ENCODE measurements at regions not wholly inside any gene's neighbourhood (a gene's known extent, or its start where the extent isn't known, plus 50 kb on each side); places are given as distances from the start of the nearest gene placed in this dataset.

DNA sequence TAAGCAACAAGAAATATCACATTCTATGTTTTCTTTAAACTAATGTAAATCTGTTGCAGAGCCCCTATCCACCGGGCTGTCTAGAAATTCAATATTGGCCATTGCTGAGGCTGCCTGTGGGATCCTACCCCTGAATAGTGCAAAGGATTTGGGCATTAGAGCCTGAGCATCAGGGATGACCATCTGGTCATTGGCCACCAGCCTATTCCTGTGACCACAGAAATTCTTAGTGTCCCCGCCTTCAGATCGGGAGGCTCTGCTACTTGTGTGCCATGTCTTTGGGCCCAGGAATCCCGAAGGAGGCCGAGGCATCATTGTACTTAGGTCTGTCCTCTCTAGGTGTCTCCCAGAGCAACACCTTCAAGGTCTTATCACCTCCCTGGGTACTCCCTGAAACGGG lies 73.8 kb downstream of the HRH4 start:
- no peak overlapping the region for H3K27ac Mint-ChIP-seq
- no peaks in the 10 kb centered on the region for H3K79me1 ChIP-seq (ENCODE audit: insufficient read depth, low read depth, low read length, poor library complexity, severe bottlenecking)
- no peak overlapping the region for H2BK12ac ChIP-seq (ENCODE audit: insufficient read length, low read depth, low read length)
- no peak overlapping the region for H3K4me2 ChIP-seq (ENCODE audit: insufficient read depth, insufficient read length, low read length)
- H3K14ac ChIP-seq (ENCODE audit: insufficient read depth, low read length): no peak overlapping the region
- no peak overlapping the region for H2BK120ac ChIP-seq (ENCODE audit: low read depth, low read length, poor library complexity, severe bottlenecking)
- TF ChIP-seq, protein P1, sequence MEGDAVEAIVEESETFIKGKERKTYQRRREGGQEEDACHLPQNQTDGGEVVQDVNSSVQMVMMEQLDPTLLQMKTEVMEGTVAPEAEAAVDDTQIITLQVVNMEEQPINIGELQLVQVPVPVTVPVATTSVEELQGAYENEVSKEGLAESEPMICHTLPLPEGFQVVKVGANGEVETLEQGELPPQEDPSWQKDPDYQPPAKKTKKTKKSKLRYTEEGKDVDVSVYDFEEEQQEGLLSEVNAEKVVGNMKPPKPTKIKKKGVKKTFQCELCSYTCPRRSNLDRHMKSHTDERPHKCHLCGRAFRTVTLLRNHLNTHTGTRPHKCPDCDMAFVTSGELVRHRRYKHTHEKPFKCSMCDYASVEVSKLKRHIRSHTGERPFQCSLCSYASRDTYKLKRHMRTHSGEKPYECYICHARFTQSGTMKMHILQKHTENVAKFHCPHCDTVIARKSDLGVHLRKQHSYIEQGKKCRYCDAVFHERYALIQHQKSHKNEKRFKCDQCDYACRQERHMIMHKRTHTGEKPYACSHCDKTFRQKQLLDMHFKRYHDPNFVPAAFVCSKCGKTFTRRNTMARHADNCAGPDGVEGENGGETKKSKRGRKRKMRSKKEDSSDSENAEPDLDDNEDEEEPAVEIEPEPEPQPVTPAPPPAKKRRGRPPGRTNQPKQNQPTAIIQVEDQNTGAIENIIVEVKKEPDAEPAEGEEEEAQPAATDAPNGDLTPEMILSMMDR (conservative IDR thresholded peaks at IDR 0.05): no peak
- H3K4me3 Mint-ChIP-seq: no peak overlapping the region
- no peaks in the 10 kb centered on the region for H3K23me2 ChIP-seq (ENCODE audit: insufficient read length, low read depth, low read length, poor library complexity, severe bottlenecking)
- no peak overlapping the region for H3K27ac ChIP-seq (ENCODE audit: insufficient read length, low read depth, low read length)
- no peaks in the 10 kb centered on the region for H3K79me2 ChIP-seq (ENCODE audit: insufficient read depth, low read length)
- no peak overlapping the region for H3K9ac ChIP-seq (ENCODE audit: extremely low read depth, insufficient read length, low read length)
- no peaks in the 10 kb centered on the region for H3K36me3 Mint-ChIP-seq (ENCODE audit: insufficient read depth in 1 of 3, low read depth in 3 of 3)
- no peak overlapping the region for H4K5ac ChIP-seq (ENCODE audit: insufficient read length, low read depth, low read length)
- no CpG with 5 or more reads among the region's 6 CpGs for WGBS (ENCODE audit: extremely low coverage, insufficient read length, low lambda C conversion rate)
- H3K23ac ChIP-seq (ENCODE audit: insufficient read length, low read depth, low read length): no peak overlapping the region
- no peak for DNase-seq
- H2BK15ac ChIP-seq (ENCODE audit: low read depth, low read length): no peak overlapping the region
- H3K27me3 Mint-ChIP-seq (ENCODE audit: low read depth): peaks cover 3% of the 10 kb centered on the region; the same call in 1 of the 2 replicates
- no peak overlapping the region for H3T11ph ChIP-seq (ENCODE audit: low read length)
- H3K27me3 ChIP-seq (ENCODE audit: insufficient read depth, low read length): no peaks in the 10 kb centered on the region
- peaks cover 0 to 5% of the 10 kb centered on the region in 2 experiments; a peak in 1 of 4 replicates for H3K4me1 Mint-ChIP-seq
- H3K9me3 Mint-ChIP-seq: no peaks in the 10 kb centered on the region
- no peak overlapping the region for H3K18ac ChIP-seq (ENCODE audit: insufficient read length, low read depth, low read length)
- no peak overlapping the region for H4K8ac ChIP-seq (replicated peaks; ENCODE audit: insufficient read length, low read depth, low read length)
- H3K9me3 ChIP-seq (ENCODE audit: control insufficient read depth, low read depth, low read length): no peaks in the 10 kb centered on the region
- no peak overlapping the region for H2BK20ac ChIP-seq (ENCODE audit: low read depth, low read length, poor library complexity, severe bottlenecking)
- no peak overlapping the region for H3K4ac ChIP-seq (ENCODE audit: low read depth, low read length)
- H2AFZ ChIP-seq (ENCODE audit: low read length): no peak overlapping the region
- H3K4me1 ChIP-seq (ENCODE audit: insufficient read depth, low read length): no peaks in the 10 kb centered on the region
- H2BK5ac ChIP-seq (ENCODE audit: insufficient read length, low read length): no peak overlapping the region
- H4K20me1 ChIP-seq (ENCODE audit: control insufficient read depth, insufficient read depth, insufficient read length): no peaks in the 10 kb centered on the region
- H2AK5ac ChIP-seq (ENCODE audit: insufficient read length, low read length): no peak overlapping the region
- H4K91ac ChIP-seq (ENCODE audit: insufficient read length, low read depth, low read length): no peak overlapping the region
- no peak overlapping the region for H3K56ac ChIP-seq (ENCODE audit: insufficient read length, low read depth, low read length)
